OCI-LY7 (cell line): ENCODE measurements at regions not wholly inside any gene's neighbourhood (a gene's known extent, or its start where the extent isn't known, plus 50 kb on each side); places are given as distances from the start of the nearest gene placed in this dataset.

Experiments
- BruUV-seq: library from RNA; stranded (reverse); fragments of 400-500 nt; replicated peaks from 2 replicates; lab custom pipeline; 2021; lab: Mats Ljungman, UMichigan
- CTCF ChIA-PET: fragments of 300-600 bp; sonication (Branson Sonifier 250); formaldehyde crosslinking; loops from one replicate; lab custom pipeline; 2022; ENCODE audit warnings: antibody characterized with exemption; ENCODE audit not compliant: unreplicated experiment; lab: Charles Lee
- POLR2A ChIA-PET: fragments of 300-600 bp; sonication (Branson Sonifier 250); formaldehyde crosslinking; loops from one replicate; lab custom pipeline; 2022; ENCODE audit warnings: antibody characterized with exemption; lab: Charles Lee
- DNase-seq: peaks from one replicate; pipeline ENCODE4 v3.0.0-alpha.2; 2015; ENCODE audit warnings: low spot score
- H2AFZ ChIP-seq: fragments of 200-600 bp; sonication (generic), shearing (Covaris generic); 2 replicates; pipeline ENCODE4 v1.6.1; 2014; ENCODE audit warnings: mild to moderate bottlenecking, antibody characterized with exemption, low read length, moderate library complexity
- H3K27ac ChIP-seq: fragments of 200-600 bp; sonication (generic); 2 replicates; pipeline ENCODE4 v1.5.1; 2014; ENCODE audit warnings: mixed run types, low read depth, mild to moderate bottlenecking, moderate library complexity, low read length, inconsistent platforms; ENCODE audit not compliant: poor library complexity, severe bottlenecking
- H3K36me3 ChIP-seq: fragments of 200-600 bp; sonication (generic); 2 replicates; pipeline ENCODE4 v1.6.1; 2014; ENCODE audit warnings: mild to moderate bottlenecking, antibody characterized with exemption, low read length, moderate library complexity, mixed read lengths; ENCODE audit not compliant: insufficient read depth
- H3K4me1 ChIP-seq: fragments of 200-600 bp; sonication (generic); 2 replicates; pipeline ENCODE4 v1.5.1; 2014; ENCODE audit warnings: mild to moderate bottlenecking, low read length; ENCODE audit not compliant: insufficient read depth, poor library complexity, severe bottlenecking
- H3K4me2 ChIP-seq: fragments of 200-600 bp; sonication (generic); 2 replicates; pipeline ENCODE4 v1.6.1; 2014; ENCODE audit warnings: mild to moderate bottlenecking, low read length
- H3K4me3 ChIP-seq: fragments of 200-600 bp; sonication (generic); 2 replicates; pipeline ENCODE4 v1.5.1; 2014; ENCODE audit warnings: mild to moderate bottlenecking, low read depth, low read length; ENCODE audit not compliant: poor library complexity, severe bottlenecking
- H3K79me2 ChIP-seq: fragments of 200-600 bp; sonication (generic); 2 replicates; pipeline ENCODE4 v1.6.1; 2016; ENCODE audit warnings: low read depth, mild to moderate bottlenecking, low read length, moderate library complexity, mixed read lengths; ENCODE audit not compliant: insufficient read depth
- H3K9me2 ChIP-seq: fragments of 200-600 bp; sonication (generic); 2 replicates; pipeline ENCODE4 v1.6.1; 2016; ENCODE audit warnings: mild to moderate bottlenecking, low read length, mixed read lengths; ENCODE audit not compliant: insufficient read depth
- H3K9me3 ChIP-seq: fragments of 200-600 bp; sonication (generic); 2 replicates; pipeline ENCODE4 v1.6.1; 2014; ENCODE audit warnings: mild to moderate bottlenecking, mixed run types, low read length, mixed read lengths
- H4K20me1 ChIP-seq: fragments of 200-600 bp; sonication (generic); 2 replicates; pipeline ENCODE4 v1.6.1; 2014; ENCODE audit warnings: mild to moderate bottlenecking, antibody characterized with exemption, low read length, moderate library complexity, mixed read lengths; ENCODE audit not compliant: insufficient read depth
- CTCF ChIP-seq: fragments of 200-600 bp; sonication (generic); conservative IDR thresholded peaks from 2 replicates; pipeline ENCODE4 v1.5.1; 2014; ENCODE audit warnings: mild to moderate bottlenecking, antibody characterized with exemption, low read length, moderate library complexity, mixed read lengths
- EZH2phosphoT487 ChIP-seq: fragments of 200-600 bp; sonication (generic); IDR thresholded peaks from 2 replicates; pipeline ENCODE4 v1.6.1; 2018; ENCODE audit warnings: low read depth, borderline replicate concordance, mild to moderate bottlenecking, mixed run types, antibody characterized with exemption, low read length, moderate library complexity, mixed read lengths
- intact Hi-C: fragments of 100-400 bp; cut with micrococcal nuclease; formaldehyde crosslinking; loops from one replicate; pipeline ENCODE4 v1.10.0; 2022; ENCODE audit not compliant: unreplicated experiment

GRCh38 chr2:149920389-149920788, 332.8 kb upstream of the MMADHC start:
- Histone ChIP-seq H3K9me3 (no peaks in the 10 kb centered on the region), H3K4me1 (no peaks in the 10 kb centered on the region), H3K36me3 (no peaks in the 10 kb centered on the region), H3K4me3 (no peak overlapping the region), H3K9me2 (no peaks in the 10 kb centered on the region), H2AFZ (no peak overlapping the region), H3K27ac (no peak overlapping the region), H4K20me1 (no peaks in the 10 kb centered on the region), H3K79me2 (no peaks in the 10 kb centered on the region), H3K4me2 (no peak overlapping the region)
- ChIA-PET POLR2A (interaction anchor here (0.7 kb wide), 1 partner anchor 162 kb away, joined by 5 read pairs; no protein-coding TSS in a partner anchor), CTCF (no interaction called here)
- intact Hi-C loops = no loop called here
- no TSS peak for BruUV-seq
- TF ChIP-seq CTCF (no peak), EZH2phosphoT487 (no peak)
- DNase-seq = no peak

GRCh38 chr2:149915151-149915550, 327.6 kb upstream of the MMADHC start:
- H3K79me2 ChIP-seq = no peaks in the 10 kb centered on the region
- H3K27ac ChIP-seq = no peak overlapping the region
- H4K20me1 ChIP-seq = no peaks in the 10 kb centered on the region
- no peak overlapping the region for H3K4me2 ChIP-seq
- no peaks in the 10 kb centered on the region for H3K36me3 ChIP-seq
- no TSS peak for BruUV-seq
- H3K9me3 ChIP-seq = no peaks in the 10 kb centered on the region
- no peaks in the 10 kb centered on the region for H3K9me2 ChIP-seq
- H3K4me3 ChIP-seq = no peak overlapping the region
- no peaks in the 10 kb centered on the region for H3K4me1 ChIP-seq
- ChIA-PET CTCF (no interaction called here), POLR2A (no interaction called here)
- no peak overlapping the region for H2AFZ ChIP-seq
- no peak for TF ChIP-seq CTCF
- TF ChIP-seq EZH2phosphoT487 = no peak
- intact Hi-C loops = no loop called here
- DNase-seq = no peak

GRCh38 chr2:149908726-149909683, 321.4 kb upstream of the MMADHC start:
- Histone ChIP-seq H3K27ac (no peak overlapping the region), H2AFZ (no peak overlapping the region), H3K9me2 (no peaks in the 10 kb centered on the region), H3K79me2 (no peaks in the 10 kb centered on the region), H3K4me3 (no peak overlapping the region), H4K20me1 (no peaks in the 10 kb centered on the region), H3K4me1 (no peaks in the 10 kb centered on the region), H3K9me3 (no peaks in the 10 kb centered on the region), H3K36me3 (no peaks in the 10 kb centered on the region), H3K4me2 (no peak overlapping the region)
- ChIA-PET POLR2A (no interaction called here), CTCF (no interaction called here)
- intact Hi-C loops = no loop called here
- TF ChIP-seq CTCF = no peak
- no peak for TF ChIP-seq EZH2phosphoT487
- no peak for DNase-seq
- no TSS peak for BruUV-seq
